ENCODE measurements at regions not wholly inside any gene's neighbourhood (a gene's known extent, or its start where the extent isn't known, plus 50 kb on each side); places are given as distances from the start of the nearest gene placed in this dataset.

GRCh38 chr2:120432293-120432975, 86.5 kb downstream of the INHBB start:
- in situ Hi-C loops (cut with HindIII; ENCODE audit: low pct_ligation_motif_present, low sequenced_read_pairs), result no loop called here
- TF ChIP-seq, protein P1, sequence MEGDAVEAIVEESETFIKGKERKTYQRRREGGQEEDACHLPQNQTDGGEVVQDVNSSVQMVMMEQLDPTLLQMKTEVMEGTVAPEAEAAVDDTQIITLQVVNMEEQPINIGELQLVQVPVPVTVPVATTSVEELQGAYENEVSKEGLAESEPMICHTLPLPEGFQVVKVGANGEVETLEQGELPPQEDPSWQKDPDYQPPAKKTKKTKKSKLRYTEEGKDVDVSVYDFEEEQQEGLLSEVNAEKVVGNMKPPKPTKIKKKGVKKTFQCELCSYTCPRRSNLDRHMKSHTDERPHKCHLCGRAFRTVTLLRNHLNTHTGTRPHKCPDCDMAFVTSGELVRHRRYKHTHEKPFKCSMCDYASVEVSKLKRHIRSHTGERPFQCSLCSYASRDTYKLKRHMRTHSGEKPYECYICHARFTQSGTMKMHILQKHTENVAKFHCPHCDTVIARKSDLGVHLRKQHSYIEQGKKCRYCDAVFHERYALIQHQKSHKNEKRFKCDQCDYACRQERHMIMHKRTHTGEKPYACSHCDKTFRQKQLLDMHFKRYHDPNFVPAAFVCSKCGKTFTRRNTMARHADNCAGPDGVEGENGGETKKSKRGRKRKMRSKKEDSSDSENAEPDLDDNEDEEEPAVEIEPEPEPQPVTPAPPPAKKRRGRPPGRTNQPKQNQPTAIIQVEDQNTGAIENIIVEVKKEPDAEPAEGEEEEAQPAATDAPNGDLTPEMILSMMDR (IDR thresholded peaks at IDR 0.05; ENCODE audit: low read depth, low read length, missing control alignments), result no peak
- peaks cover 17% of the 10 kb centered on the region for H3K27me3 ChIP-seq (replicated peaks)

DNA sequence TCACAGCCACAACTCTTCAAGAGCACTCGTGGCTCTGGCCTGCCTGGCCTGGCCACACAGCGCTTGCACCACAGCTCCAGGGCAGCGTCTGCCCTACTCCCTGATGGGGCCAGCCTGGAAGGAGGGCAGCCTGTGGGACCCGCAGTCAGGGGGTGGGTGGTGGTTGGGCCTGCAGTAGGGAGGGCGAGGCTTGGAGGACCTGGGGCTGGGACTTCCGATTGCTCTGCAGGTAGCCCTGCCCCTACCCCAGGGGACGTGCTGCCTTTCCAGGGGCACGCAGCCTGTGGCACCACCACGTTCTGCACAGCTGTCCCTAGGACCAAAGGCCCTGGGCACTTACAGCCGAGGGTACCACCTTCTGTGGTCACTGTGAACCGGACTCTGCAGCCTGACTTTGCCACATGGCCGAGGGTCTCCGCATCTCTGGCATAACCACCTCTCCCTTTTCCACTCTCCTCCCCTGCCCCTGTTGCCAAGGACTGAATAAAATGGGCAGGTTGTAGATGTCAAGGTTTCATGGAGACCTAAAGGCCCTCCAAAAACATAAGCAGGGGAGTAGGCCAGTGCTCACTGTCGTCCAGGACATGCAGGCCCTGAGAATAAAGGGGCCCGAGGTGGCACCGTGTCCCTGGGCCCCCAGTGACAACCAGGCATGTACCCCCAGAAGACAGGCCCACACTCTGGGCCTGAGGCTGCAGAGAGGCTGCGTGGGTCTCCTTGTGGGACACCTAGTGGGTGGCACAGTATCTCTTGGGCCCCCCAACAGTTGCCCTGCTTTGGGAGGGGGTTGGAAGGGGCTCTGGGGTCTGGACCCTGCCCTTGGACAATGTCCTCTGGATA, 87.3 kb downstream of the INHBB start:
- Histone ChIP-seq H3K36me3 (replicated peaks) (no peaks in the 10 kb centered on the region), H3K4me3 (ENCODE audit: low read depth, low read length) (no peak overlapping the region), H3K27me3 (replicated peaks) (peaks cover 17% of the 10 kb centered on the region), H3K27ac (no peak overlapping the region)
- DNase-seq, result no peak
- in situ Hi-C loops (cut with HindIII; ENCODE audit: low pct_ligation_motif_present, low sequenced_read_pairs), result no loop called here
- TF ChIP-seq, protein P1 (IDR thresholded peaks at IDR 0.05; ENCODE audit: low read depth, low read length, missing control alignments), result no peak

More at GRCh38 chr2:120432293-120432975, 86.5 kb downstream of the INHBB start:
- H3K27ac ChIP-seq, result no peak overlapping the region
- H3K36me3 ChIP-seq (replicated peaks), result no peaks in the 10 kb centered on the region
- DNase-seq, result no peak
- H3K4me3 ChIP-seq (ENCODE audit: low read depth, low read length), result no peak overlapping the region

- DNase-seq, result no peak
- Histone ChIP-seq H3K36me3 (replicated peaks) (no peaks in the 10 kb centered on the region), H3K4me3 (ENCODE audit: low read depth, low read length) (no peak overlapping the region), H3K27ac (no peak overlapping the region), H3K27me3 (replicated peaks) (peaks cover 17% of the 10 kb centered on the region)
- in situ Hi-C loops (cut with HindIII; ENCODE audit: low pct_ligation_motif_present, low sequenced_read_pairs), result no loop called here
- TF ChIP-seq, protein P1 (IDR thresholded peaks at IDR 0.05; ENCODE audit: low read depth, low read length, missing control alignments), result no peak
Measured at GRCh38 chr2:120433816-120434290, 87.9 kb downstream of the INHBB start.

- no peaks in the 10 kb centered on the region for H3K36me3 ChIP-seq (replicated peaks)
- in situ Hi-C loops (cut with HindIII; ENCODE audit: low pct_ligation_motif_present, low sequenced_read_pairs), result no loop called here
- no peak overlapping the region for H3K27ac ChIP-seq
- TF ChIP-seq, protein P1 (IDR thresholded peaks at IDR 0.05; ENCODE audit: low read depth, low read length, missing control alignments), result no peak
- DNase-seq, result no peak
- peaks cover 14% of the 10 kb centered on the region for H3K27me3 ChIP-seq (replicated peaks)
- H3K4me3 ChIP-seq (ENCODE audit: low read depth, low read length), result no peak overlapping the region
Measured at GRCh38 chr2:120434492-120435308, 88.8 kb downstream of the INHBB start.

- in situ Hi-C loops (cut with HindIII; ENCODE audit: low pct_ligation_motif_present, low sequenced_read_pairs), result no loop called here
- no peaks in the 10 kb centered on the region for H3K36me3 ChIP-seq (replicated peaks)
- H3K27me3 ChIP-seq (replicated peaks), result peaks cover 11% of the 10 kb centered on the region
- TF ChIP-seq, protein P1 (IDR thresholded peaks at IDR 0.05; ENCODE audit: low read depth, low read length, missing control alignments), result no peak
- DNase-seq, result no peak
- H3K27ac ChIP-seq, result no peak overlapping the region
- no peak overlapping the region for H3K4me3 ChIP-seq (ENCODE audit: low read depth, low read length)
Measured at GRCh38 chr2:120435671-120436459, 89.9 kb downstream of the INHBB start.
